ENCODE measurements at regions not wholly inside any gene's neighbourhood (a gene's known extent, or its start where the extent isn't known, plus 50 kb on each side); places are given as distances from the start of the nearest gene placed in this dataset.

DNA sequence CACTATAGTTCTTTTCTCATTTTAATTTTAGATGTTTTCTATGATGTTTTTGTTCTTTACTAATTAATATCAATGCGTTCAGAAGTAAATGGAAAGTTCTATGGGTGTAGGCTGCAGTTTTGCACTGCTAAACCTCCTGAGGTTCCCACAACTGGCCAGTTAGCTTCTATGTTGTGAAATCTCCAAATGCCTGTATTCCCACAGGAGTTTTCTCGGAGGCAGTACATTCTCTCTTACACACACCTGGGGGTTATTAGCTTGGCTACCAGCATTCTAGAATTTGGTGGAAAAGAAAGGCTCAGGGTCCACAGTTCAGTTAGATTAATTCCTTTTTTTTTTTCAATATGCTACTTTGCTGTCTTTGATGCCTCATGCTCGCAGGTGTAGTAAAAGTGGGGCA is 216.9 kb upstream of the NRIP1 start:
- TF ChIP-seq ZNF48 (tag by site-specific recombination; IDR thresholded peaks at IDR 0.05) = no peak
- TF ChIP-seq, protein P1, sequence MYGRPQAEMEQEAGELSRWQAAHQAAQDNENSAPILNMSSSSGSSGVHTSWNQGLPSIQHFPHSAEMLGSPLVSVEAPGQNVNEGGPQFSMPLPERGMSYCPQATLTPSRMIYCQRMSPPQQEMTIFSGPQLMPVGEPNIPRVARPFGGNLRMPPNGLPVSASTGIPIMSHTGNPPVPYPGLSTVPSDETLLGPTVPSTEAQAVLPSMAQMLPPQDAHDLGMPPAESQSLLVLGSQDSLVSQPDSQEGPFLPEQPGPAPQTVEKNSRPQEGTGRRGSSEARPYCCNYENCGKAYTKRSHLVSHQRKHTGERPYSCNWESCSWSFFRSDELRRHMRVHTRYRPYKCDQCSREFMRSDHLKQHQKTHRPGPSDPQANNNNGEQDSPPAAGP (tag by site-specific recombination; IDR thresholded peaks at IDR 0.05) = no peak
- no peak for TF ChIP-seq ZNF10 (tag by site-specific recombination; IDR thresholded peaks at IDR 0.05)

Measured in HEK293 (cell line).